ENCODE measurements at regions not wholly inside any gene's neighbourhood (a gene's known extent, or its start where the extent isn't known, plus 50 kb on each side); places are given as distances from the start of the nearest gene placed in this dataset.

GRCh38 chrX:6909396-6909795, 238.1 kb upstream of the STS start:
- no peak for TF ChIP-seq CTCF (conservative IDR thresholded peaks at IDR 0.05; ENCODE audit: low read depth, low read length)
- H3K4me3 ChIP-seq (ENCODE audit: low read depth, low read length) = no peak overlapping the region
- DNase-seq (ENCODE audit: low read depth) = no peak

GRCh38 chrX:6906608-6907007, 240.9 kb upstream of the STS start:
- DNase-seq (ENCODE audit: low read depth) = no peak
- no peak for TF ChIP-seq CTCF (conservative IDR thresholded peaks at IDR 0.05; ENCODE audit: low read depth, low read length)
- no peak overlapping the region for H3K4me3 ChIP-seq (ENCODE audit: low read depth, low read length)

GRCh38 chrX:6904156-6904555, 243.4 kb upstream of the STS start:
- DNase-seq (ENCODE audit: low read depth) = no peak
- TF ChIP-seq CTCF (conservative IDR thresholded peaks at IDR 0.05; ENCODE audit: low read depth, low read length) = no peak
- H3K4me3 ChIP-seq (ENCODE audit: low read depth, low read length) = no peak overlapping the region

GRCh38 chrX:6898371-6898770, 249.1 kb upstream of the STS start:
- no peak for DNase-seq (ENCODE audit: low read depth)
- TF ChIP-seq CTCF (conservative IDR thresholded peaks at IDR 0.05; ENCODE audit: low read depth, low read length) = no peak
- no peak overlapping the region for H3K4me3 ChIP-seq (ENCODE audit: low read depth, low read length)

GRCh38 chrX:6891404-6891803, 256.1 kb upstream of the STS start:
- DNase-seq (ENCODE audit: low read depth) = no peak
- H3K4me3 ChIP-seq (ENCODE audit: low read depth, low read length) = no peak overlapping the region
- no peak for TF ChIP-seq CTCF (conservative IDR thresholded peaks at IDR 0.05; ENCODE audit: low read depth, low read length)

GRCh38 chrX:6890544-6891261, 256.8 kb upstream of the STS start:
- no peak for DNase-seq (ENCODE audit: low read depth)
- no peak for TF ChIP-seq CTCF (conservative IDR thresholded peaks at IDR 0.05; ENCODE audit: low read depth, low read length)
- H3K4me3 ChIP-seq (ENCODE audit: low read depth, low read length) = no peak overlapping the region

- no peak for TF ChIP-seq CTCF (conservative IDR thresholded peaks at IDR 0.05; ENCODE audit: low read depth, low read length)
- H3K4me3 ChIP-seq (ENCODE audit: low read depth, low read length) = no peak overlapping the region
- DNase-seq (ENCODE audit: low read depth) = no peak
Observed at GRCh38 chrX:6885909-6886308, 261.6 kb upstream of the STS start.

Measured in choroid plexus epithelial cell (primary cell).